GM23338 (cell line): ENCODE measurements at regions not wholly inside any gene's neighbourhood (a gene's known extent, or its start where the extent isn't known, plus 50 kb on each side); places are given as distances from the start of the nearest gene placed in this dataset.

ENCODE experiments used
- CREB1 ChIP-seq: fragments of 250-450 bp; sonication (Bioruptor Pico); IDR thresholded peaks from 2 replicates; pipeline ENCODE4 v1.5.0; 2020; ENCODE audit warnings: low read depth, mild to moderate bottlenecking, moderate library complexity
- CTCF ChIP-seq, 2 experiments: fragments of 200-600 bp in 1 of 2; sonication (generic) in 1 of 2; conservative IDR thresholded peaks; 2 replicates each; pipeline versions ENCODE4 v1.5.1 to v1.6.1; 2016 to 2017; ENCODE audit warnings: antibody characterized with exemption in 2 of 2, low read depth in 2 of 2, mild to moderate bottlenecking in 2 of 2, moderate library complexity in 1 of 2
- ETS1 ChIP-seq: IDR thresholded peaks from 2 replicates; pipeline ENCODE4 v1.6.1; 2016; ENCODE audit warnings: antibody characterized with exemption
- EZH2 ChIP-seq: fragments of 200-600 bp; sonication (generic); IDR thresholded peaks from one replicate; pipeline ENCODE4 v1.8.0; 2017; ENCODE audit warnings: antibody characterized with exemption, mild to moderate bottlenecking, low read depth; ENCODE audit not compliant: unreplicated experiment
- EZH2phosphoT487 ChIP-seq: fragments of 200-600 bp; sonication (generic); IDR thresholded peaks from one replicate; pipeline ENCODE4 v1.8.1; 2018; ENCODE audit warnings: antibody characterized with exemption; ENCODE audit not compliant: unreplicated experiment
- POLR2AphosphoS5 ChIP-seq: IDR thresholded peaks from 2 replicates; pipeline ENCODE4 v1.6.1; 2016; ENCODE audit warnings: antibody characterized with exemption, low read depth
- REST ChIP-seq: IDR thresholded peaks from one replicate; pipeline ENCODE4 v1.6.1; 2018; ENCODE audit warnings: antibody characterized with exemption; ENCODE audit not compliant: unreplicated experiment

- TF ChIP-seq CTCF (conservative IDR thresholded peaks at IDR 0.05; ENCODE audit: low read depth in 2 of 2) (no peak), ETS1 (no peak), CREB1 (no peak), EZH2 (no peak), EZH2phosphoT487 (no peak), POLR2AphosphoS5 (no peak), REST (no peak)
Observed at GRCh38 chr5:159405611-159406031, 75.3 kb upstream of the IL12B start.
